NT2/D1 (cell line): ENCODE measurements at regions not wholly inside any gene's neighbourhood (a gene's known extent, or its start where the extent isn't known, plus 50 kb on each side); places are given as distances from the start of the nearest gene placed in this dataset.

ENCODE experiments used
- DNase-seq: peaks from one replicate; pipeline ENCODE4 v3.0.0-alpha.2; 2011; ENCODE audit warnings: low read depth, low spot score
- H3K27me3 ChIP-seq: 2 replicates; pipeline ENCODE4 v1.6.0; 2011; ENCODE audit warnings: mild to moderate bottlenecking; ENCODE audit not compliant: insufficient read length, insufficient read depth
- H3K36me3 ChIP-seq: 2 replicates; pipeline ENCODE4 v1.6.1; 2011; ENCODE audit warnings: mild to moderate bottlenecking, low read length, mixed read lengths; ENCODE audit not compliant: insufficient read depth, insufficient read length
- H3K4me1 ChIP-seq: 2 replicates; pipeline ENCODE4 v1.5.1; 2011; ENCODE audit not compliant: insufficient read depth, insufficient read length
- H3K4me3 ChIP-seq: 2 replicates; pipeline ENCODE4 v1.5.1; 2011; ENCODE audit warnings: low read depth; ENCODE audit not compliant: insufficient read length
- H3K9ac ChIP-seq: 2 replicates; pipeline ENCODE4 v1.6.0; 2011; ENCODE audit warnings: low read depth; ENCODE audit not compliant: insufficient read length
- H3K9me3 ChIP-seq: 2 replicates; pipeline ENCODE4 v1.5.1; 2011; ENCODE audit warnings: mild to moderate bottlenecking, low read length; ENCODE audit not compliant: insufficient read depth
- SUZ12 ChIP-seq: IDR thresholded peaks from 2 replicates; pipeline ENCODE4 v1.6.1; 2011; ENCODE audit not compliant: insufficient read length, insufficient read depth; ENCODE audit errors: extremely low read depth
- YY1 ChIP-seq: IDR thresholded peaks from 2 replicates; pipeline ENCODE4 v1.6.1; 2011; ENCODE audit not compliant: insufficient read length, insufficient read depth
- ZNF274 ChIP-seq: IDR thresholded peaks from 2 replicates; pipeline ENCODE4 v1.6.1; 2011; ENCODE audit warnings: mild to moderate bottlenecking, low read depth, low read length

DNA sequence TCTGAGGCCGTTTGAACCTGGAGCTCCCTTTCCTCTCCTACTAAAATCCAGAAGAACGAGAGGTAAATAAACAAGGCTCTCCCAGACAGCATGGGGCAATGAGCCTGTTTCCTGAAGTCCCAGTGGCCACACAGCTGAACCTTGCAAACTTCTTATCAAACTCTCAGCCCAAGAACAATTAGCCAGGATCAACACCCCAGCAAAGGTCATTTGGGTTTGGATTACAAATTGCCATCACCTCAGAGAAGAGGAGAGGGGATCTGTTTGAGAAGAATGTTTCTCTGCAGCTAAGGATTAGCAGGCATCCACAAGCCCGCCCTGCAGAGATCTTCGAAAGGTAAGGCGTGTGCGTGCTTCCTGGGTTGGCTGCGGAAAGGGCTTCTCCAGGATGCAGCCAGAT is 201.9 kb upstream of the SOX1 start:
- no peak for TF ChIP-seq YY1
- no peak for TF ChIP-seq SUZ12
- no peak for TF ChIP-seq ZNF274
- no peaks in the 10 kb centered on the region for H3K27me3 ChIP-seq
- H3K4me3 ChIP-seq = no peak overlapping the region
- no peak overlapping the region for H3K9ac ChIP-seq
- peaks cover 10% of the 10 kb centered on the region; the same call in 1 of the 2 replicates for H3K9me3 ChIP-seq
- peaks cover under 1% of the 10 kb centered on the region for H3K4me1 ChIP-seq
- no peaks in the 10 kb centered on the region for H3K36me3 ChIP-seq
- no peak for DNase-seq

DNA sequence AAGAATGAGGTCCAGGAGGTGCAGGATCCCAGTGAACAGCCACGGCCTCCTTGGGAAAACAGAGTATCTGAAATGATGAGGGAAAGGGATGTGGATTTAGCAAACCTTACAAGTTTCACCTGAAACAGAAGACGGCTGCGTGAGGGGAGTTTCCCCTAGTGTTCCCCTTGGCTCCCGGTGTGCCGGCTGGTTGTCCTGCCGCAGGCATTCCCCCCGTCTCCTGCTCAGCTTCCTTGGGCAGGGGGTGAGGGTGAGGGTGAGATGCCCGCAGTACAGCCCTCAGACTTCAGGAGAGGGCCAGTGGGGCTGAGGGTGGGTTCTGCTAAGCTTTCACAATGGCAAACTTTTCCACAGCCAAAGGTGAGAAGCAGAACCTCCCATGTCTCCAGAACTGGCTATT is 201.1 kb upstream of the SOX1 start:
- no peaks in the 10 kb centered on the region for H3K27me3 ChIP-seq
- DNase-seq = no peak

DNA sequence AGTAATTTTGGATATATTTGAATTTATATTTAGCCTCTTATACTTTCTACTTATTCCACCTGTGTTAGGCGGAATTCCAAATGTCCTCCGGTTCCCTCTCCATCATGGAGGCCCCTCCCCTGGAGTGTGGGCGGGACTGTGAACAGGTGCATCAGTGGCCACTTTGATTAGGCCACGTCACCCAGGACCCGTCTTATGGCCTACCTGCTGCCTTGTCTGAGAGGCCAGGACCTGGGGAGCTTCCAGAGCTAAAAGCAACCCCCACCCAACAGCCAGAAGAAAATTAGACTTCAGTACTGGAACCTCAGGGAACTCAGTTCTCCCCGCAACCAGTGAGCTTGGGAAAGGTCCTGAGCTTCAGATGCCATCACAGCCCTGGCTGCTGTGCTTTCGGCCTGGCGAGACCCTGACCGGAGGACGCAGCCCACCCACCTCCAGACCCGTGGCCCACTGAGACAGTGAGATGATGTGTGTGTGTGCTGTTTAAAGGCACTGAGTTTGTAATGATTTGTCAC is 200.2 kb upstream of the SOX1 start:
- no peaks in the 10 kb centered on the region for H3K27me3 ChIP-seq
- no peak for DNase-seq
- TF ChIP-seq SUZ12 = no peak
- no peak for TF ChIP-seq ZNF274
- TF ChIP-seq YY1 = no peak
- H3K4me1 ChIP-seq = no peaks in the 10 kb centered on the region
- H3K36me3 ChIP-seq = no peaks in the 10 kb centered on the region
- H3K9me3 ChIP-seq = peaks cover 10% of the 10 kb centered on the region; the same call in 1 of the 2 replicates
- H3K9ac ChIP-seq = no peak overlapping the region
- H3K4me3 ChIP-seq = no peak overlapping the region

More for the DNA sequence above, 201.1 kb upstream of the SOX1 start:
- no peak for TF ChIP-seq ZNF274
- no peak for TF ChIP-seq YY1
- no peak for TF ChIP-seq SUZ12
- peaks cover 10% of the 10 kb centered on the region; the same call in 1 of the 2 replicates for H3K9me3 ChIP-seq
- no peak overlapping the region for H3K9ac ChIP-seq
- H3K4me1 ChIP-seq = no peaks in the 10 kb centered on the region
- H3K36me3 ChIP-seq = no peaks in the 10 kb centered on the region
- H3K4me3 ChIP-seq = no peak overlapping the region

DNA sequence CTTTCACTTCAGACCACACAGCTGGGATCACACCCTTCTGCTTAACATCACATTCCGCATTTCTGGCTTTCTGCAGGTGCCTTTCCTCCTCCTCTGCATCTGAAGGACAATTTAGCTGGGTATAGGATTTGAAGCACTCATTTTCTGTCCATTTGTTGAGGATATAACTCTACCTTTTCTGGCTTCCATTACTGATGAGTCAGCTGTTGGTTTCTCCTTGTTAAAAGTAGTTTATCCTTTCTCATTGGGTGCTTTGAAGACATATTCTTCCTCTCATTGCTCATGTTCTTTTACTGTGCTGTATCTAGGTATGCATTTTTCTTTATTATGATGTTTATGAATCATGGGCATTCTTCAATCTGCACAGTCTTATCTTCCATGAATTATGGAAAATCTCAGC is 199.3 kb upstream of the SOX1 start:
- Histone ChIP-seq H3K36me3 (no peaks in the 10 kb centered on the region), H3K4me1 (no peaks in the 10 kb centered on the region), H3K9ac (no peak overlapping the region), H3K27me3 (no peaks in the 10 kb centered on the region), H3K4me3 (no peak overlapping the region), H3K9me3 (peaks cover 10% of the 10 kb centered on the region; the same call in 1 of the 2 replicates)
- no peak for DNase-seq
- TF ChIP-seq YY1 = no peak
- no peak for TF ChIP-seq SUZ12
- no peak for TF ChIP-seq ZNF274

DNA sequence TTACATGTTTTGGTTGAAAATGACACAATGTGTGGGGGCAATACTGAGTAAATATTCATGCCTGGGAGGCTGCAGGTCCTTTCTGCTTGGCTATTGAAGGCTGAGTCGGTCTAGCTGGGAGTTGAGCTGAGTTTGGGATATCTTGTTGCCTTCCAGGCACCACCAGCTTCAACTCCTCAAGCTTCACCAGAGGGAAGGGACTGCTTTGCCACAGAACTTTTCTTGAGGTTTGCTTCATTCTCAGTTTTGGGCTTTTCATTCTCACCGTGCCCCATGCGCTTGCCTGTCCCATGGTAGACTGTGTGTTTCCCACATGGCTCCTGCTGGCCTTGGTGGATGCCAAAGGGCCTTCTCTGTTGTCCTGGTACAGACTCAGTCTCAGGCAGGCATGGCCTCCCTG is 198.2 kb upstream of the SOX1 start:
- Histone ChIP-seq H3K9ac (no peak overlapping the region), H3K4me1 (no peaks in the 10 kb centered on the region), H3K9me3 (peaks cover 10% of the 10 kb centered on the region; the same call in 1 of the 2 replicates), H3K4me3 (no peak overlapping the region), H3K36me3 (no peaks in the 10 kb centered on the region), H3K27me3 (no peaks in the 10 kb centered on the region)
- no peak for DNase-seq
- TF ChIP-seq ZNF274 (no peak), SUZ12 (no peak), YY1 (no peak)

DNA sequence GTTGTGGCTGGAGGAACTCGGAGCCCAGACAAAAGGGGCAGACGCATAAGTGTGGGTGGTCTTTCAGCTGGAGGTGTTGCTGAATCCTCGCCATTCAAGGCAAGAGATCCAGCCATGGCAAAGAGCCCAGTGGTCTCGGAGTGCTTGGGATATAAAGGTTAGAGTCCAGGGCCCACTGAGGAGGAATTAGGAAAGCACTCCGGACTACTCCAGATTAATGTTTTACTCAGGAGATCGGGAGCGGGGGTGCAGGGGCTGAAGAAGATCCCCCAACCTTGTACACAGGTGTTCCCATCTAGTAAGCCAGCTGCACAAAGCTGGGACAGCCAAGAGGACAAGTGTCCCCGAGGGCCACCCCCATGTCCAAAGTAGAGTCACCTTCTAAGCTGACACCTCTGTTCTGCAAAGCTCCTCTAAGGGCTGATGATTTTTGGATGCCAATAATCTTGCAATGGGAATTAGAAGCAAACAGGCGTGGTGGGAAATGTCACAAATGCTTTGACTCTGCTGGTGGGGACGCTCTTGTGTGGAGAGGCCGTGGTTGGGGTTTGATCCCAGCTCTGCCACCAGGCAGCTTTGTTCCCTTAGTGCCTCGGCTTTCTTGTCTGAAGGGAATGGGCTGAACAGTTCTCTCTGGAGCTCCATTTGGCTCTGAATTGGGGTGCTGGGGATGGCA is 194.3 kb upstream of the SOX1 start:
- Histone ChIP-seq H3K27me3 (no peaks in the 10 kb centered on the region), H3K9ac (no peak overlapping the region), H3K9me3 (peaks cover 4% of the 10 kb centered on the region; the same call in 1 of the 2 replicates), H3K4me3 (no peak overlapping the region), H3K4me1 (no peaks in the 10 kb centered on the region), H3K36me3 (no peaks in the 10 kb centered on the region)
- no peak for TF ChIP-seq YY1
- TF ChIP-seq SUZ12 = no peak
- no peak for TF ChIP-seq ZNF274
- DNase-seq = no peak

DNA sequence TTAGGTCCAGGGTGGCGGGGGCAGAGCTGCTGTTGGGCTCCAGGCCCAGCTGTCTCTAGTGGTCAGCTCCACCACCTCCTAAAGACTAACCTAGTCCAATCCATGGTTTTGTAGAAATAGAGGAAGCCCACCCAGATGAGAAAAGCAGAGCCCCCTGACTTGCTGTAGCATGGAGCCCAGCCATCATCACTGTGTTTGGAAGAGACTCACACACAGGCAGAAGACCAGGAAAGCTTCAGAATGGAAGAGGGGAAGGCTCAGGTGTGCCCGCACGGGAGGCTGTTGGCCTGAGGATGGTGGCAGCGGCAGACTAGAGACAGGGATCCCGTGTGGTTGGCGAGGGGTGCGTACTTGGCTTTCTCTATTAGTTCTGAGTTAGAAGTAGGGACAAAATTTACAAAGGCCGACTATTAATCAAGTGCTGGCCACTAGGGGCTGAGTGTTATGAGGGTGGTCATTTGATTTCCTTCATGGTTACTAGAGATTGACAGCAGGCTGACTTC is 193.2 kb upstream of the SOX1 start:
- Histone ChIP-seq H3K4me3 (no peak overlapping the region), H3K36me3 (no peaks in the 10 kb centered on the region), H3K9ac (no peak overlapping the region), H3K9me3 (no peaks in the 10 kb centered on the region; the same call in 1 of the 2 replicates), H3K27me3 (no peaks in the 10 kb centered on the region), H3K4me1 (no peaks in the 10 kb centered on the region)
- no peak for TF ChIP-seq ZNF274
- no peak for TF ChIP-seq YY1
- TF ChIP-seq SUZ12 = no peak
- DNase-seq = no peak
